ENCODE measurements at regions not wholly inside any gene's neighbourhood (a gene's known extent, or its start where the extent isn't known, plus 50 kb on each side); places are given as distances from the start of the nearest gene placed in this dataset.

DNA sequence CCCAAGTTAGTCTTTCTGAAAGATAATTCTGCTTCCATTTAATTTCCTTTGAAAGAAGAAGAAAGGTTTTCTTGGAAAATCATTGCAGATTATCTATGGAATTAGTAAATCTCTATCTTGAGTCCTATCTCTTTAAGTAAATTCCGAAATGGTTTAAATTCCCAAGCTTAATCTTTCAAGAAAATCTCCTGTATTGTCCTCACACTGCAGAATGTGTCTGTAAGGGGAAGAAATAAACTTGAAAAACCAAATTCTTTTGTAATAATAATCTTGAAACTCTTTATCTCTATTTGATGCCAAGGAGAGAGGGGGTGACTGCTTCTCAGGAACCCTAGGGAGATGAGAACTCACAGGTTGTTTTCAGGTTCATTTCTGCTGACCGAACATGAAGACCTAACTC lies 150.8 kb upstream of the ARHGAP28 start:
- no peak for TF ChIP-seq CTCF (IDR thresholded peaks at IDR 0.05; ENCODE audit: borderline replicate concordance, insufficient read depth, low read depth, low read length)
- H3K4me3 ChIP-seq (ENCODE audit: low read depth, low read length), result no peak overlapping the region

DNA sequence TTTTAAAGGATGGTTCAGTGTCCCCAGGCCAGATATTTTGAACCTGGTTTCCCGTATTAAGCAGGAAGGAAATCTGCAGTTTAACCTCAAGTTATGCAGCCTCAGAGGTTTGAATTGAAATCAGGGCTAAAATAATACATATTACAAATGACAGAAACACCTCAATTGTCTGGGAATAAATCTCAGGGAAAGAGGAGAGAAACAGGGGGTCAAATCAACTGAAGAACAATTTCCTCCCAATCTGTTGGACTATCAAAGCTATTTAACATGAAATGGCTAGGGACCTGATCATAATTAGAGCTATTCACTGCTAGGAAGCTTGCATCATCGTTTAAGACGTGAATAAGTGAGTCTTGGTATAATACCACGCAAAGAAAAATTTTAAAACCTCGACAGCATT lies 150.0 kb upstream of the ARHGAP28 start:
- no peak for TF ChIP-seq CTCF (IDR thresholded peaks at IDR 0.05; ENCODE audit: borderline replicate concordance, insufficient read depth, low read depth, low read length)

DNA sequence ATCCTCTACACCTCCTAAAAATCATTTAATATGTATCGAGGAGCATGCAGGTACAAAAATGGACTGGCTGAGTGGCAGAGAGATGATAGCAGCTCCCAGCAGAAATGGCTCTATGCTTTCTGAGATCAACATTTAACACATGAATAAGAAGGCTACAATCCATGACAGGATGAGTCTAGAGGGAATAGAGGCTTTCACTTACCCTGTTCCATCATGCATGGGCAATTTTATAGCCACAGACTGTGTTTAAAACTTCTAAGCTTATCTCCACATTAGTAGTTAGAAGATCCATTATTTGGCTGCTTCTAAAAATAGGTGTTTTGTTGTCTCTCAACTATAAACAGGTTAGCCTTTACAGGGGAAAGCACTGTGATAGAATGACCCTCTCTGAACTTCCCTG lies 149.1 kb upstream of the ARHGAP28 start:
- TF ChIP-seq CTCF (IDR thresholded peaks at IDR 0.05; ENCODE audit: borderline replicate concordance, insufficient read depth, low read depth, low read length), result no peak
- H3K4me3 ChIP-seq (ENCODE audit: low read depth, low read length), result no peak overlapping the region

More for the DNA sequence above, 150.0 kb upstream of the ARHGAP28 start:
- no peak overlapping the region for H3K4me3 ChIP-seq (ENCODE audit: low read depth, low read length)

GRCh38 chr18:6589923-6590322 lies 139.6 kb upstream of the ARHGAP28 start:
- no peak for TF ChIP-seq CTCF (IDR thresholded peaks at IDR 0.05; ENCODE audit: borderline replicate concordance, insufficient read depth, low read depth, low read length)
- no peak overlapping the region for H3K4me3 ChIP-seq (ENCODE audit: low read depth, low read length)

DNA sequence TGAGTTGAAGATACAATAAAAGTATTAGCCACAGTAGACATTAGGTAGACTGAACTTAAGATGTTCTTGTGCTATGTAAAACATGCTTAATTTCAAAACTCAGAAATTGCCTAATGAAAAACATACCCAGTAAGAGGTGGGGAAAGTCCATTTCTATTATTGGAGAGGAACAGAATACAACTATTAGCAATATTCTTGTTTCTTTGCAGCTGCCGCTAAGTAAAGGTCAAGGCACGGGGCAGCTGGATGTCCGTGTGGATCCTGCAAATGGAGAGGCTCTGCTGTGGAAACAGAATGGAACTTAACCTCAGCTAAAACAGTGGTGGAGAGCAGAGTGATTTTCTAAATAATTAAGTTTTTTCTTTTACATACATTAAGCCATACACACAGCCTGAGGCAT lies 139.2 kb upstream of the ARHGAP28 start:
- no peak overlapping the region for H3K4me3 ChIP-seq (ENCODE audit: low read depth, low read length)
- no peak for TF ChIP-seq CTCF (IDR thresholded peaks at IDR 0.05; ENCODE audit: borderline replicate concordance, insufficient read depth, low read depth, low read length)

DNA sequence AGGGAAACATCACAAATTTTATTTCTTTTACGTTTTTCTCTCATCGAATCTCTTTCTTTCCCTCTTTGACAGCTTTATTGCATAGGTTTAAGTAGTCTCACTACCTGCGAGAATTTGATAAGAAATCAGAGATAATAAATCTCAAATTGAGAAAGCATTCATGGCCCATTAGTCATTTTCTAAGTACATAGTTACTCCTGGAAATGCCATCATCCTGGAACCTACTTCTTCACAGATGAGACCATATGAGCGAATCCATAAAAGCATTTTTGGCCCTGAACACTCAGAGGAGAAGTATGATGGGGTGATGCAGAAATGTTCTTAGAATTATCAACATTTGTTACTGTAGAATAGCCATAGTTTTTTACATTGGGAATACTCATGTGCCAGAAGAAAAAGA lies 138.0 kb upstream of the ARHGAP28 start:
- no peak for TF ChIP-seq CTCF (IDR thresholded peaks at IDR 0.05; ENCODE audit: borderline replicate concordance, insufficient read depth, low read depth, low read length)
- no peak overlapping the region for H3K4me3 ChIP-seq (ENCODE audit: low read depth, low read length)

DNA sequence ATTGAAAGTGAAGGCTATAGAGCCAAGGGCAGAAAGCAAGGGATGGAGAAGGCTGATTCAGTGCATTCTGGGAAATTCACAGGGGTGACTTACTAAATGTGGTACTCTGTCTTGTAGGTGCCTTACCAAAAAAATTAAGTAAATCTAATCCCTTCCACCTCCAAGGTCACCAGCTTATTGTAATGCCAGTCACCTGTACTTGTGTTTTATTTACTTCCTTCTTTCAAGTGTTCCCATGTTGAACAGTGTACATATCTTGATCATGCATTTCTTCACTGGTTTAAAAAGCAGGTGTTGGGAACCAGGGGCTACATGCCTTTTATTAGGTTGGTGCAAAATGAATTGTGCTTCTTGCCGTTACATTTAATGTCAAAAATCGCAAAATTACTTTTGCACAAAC lies 137.0 kb upstream of the ARHGAP28 start:
- H3K4me3 ChIP-seq (ENCODE audit: low read depth, low read length), result no peak overlapping the region
- no peak for TF ChIP-seq CTCF (IDR thresholded peaks at IDR 0.05; ENCODE audit: borderline replicate concordance, insufficient read depth, low read depth, low read length)
